Right cardiac atrium (tissue), 5 donors: ENCODE measurements at regions not wholly inside any gene's neighbourhood (a gene's known extent, or its start where the extent isn't known, plus 50 kb on each side); places are given as distances from the start of the nearest gene placed in this dataset.

Experiments
- ATAC-seq, 2 donors: fragments of 200-7000 bp; cut with Tn5 transposase; one replicate each; pipeline versions ENCODE4 v1.8.0 to v1.9.1; 2020; ENCODE audit warnings: moderate library complexity in 2 of 2, mild to moderate bottlenecking in 1 of 2
- DNase-seq, 3 donors: peaks; one replicate each; pipeline ENCODE4 v3.0.0-alpha.2; 2020
- H3K27ac ChIP-seq: one replicate; pipeline ENCODE4 v1.5.1; 2013; ENCODE audit warnings: mild to moderate bottlenecking, low read length, control low read depth, moderate library complexity
- H3K27me3 ChIP-seq: one replicate; pipeline ENCODE4 v1.6.1; 2013; ENCODE audit not compliant: control insufficient read depth, insufficient read depth
- H3K4me1 ChIP-seq: one replicate; pipeline ENCODE4 v1.6.1; 2013; ENCODE audit warnings: low read length; ENCODE audit not compliant: control insufficient read depth, insufficient read depth
- H3K4me3 ChIP-seq: one replicate; pipeline ENCODE4 v1.5.1; 2013; ENCODE audit warnings: low read length, control low read depth
- H3K9me3 ChIP-seq: one replicate; pipeline ENCODE4 v1.6.1; 2013; ENCODE audit warnings: low read length; ENCODE audit not compliant: control insufficient read depth
- WGBS: extraction: QIAGEN DNeasy Blood & Tissue Kit; methylation state at CpG from one replicate; pipeline ENCODE4 v1.1.7; 2013; 5-methylcytosine and 5-hydroxymethylcytosine counted together
- intact Hi-C, 4 donors: fragments of 100-400 bp; cut with DNase I; formaldehyde crosslinking; loops; one replicate each; pipeline versions ENCODE4 v1.11.0 to v1.14.0; 2022 to 2023
- donor health status: healthy with polysubstance abuse.
- donor health status: DM: no; HTN: yes; CAD: no.
- donor health status: DM: no; HTN: no; CAD: no.
- donor health status: DM: no; HTN: yes; CAD: no; lungs with severe emphysema.
- donor health status: DM: yes; HTN: yes; CAD: no.

GRCh38 chr21:22416555-22416954 is 1418.3 kb downstream of the NCAM2 start:
- Histone ChIP-seq H3K27ac (no peak overlapping the region), H3K9me3 (no peaks in the 10 kb centered on the region), H3K27me3 (no peaks in the 10 kb centered on the region), H3K4me1 (no peaks in the 10 kb centered on the region), H3K4me3 (no peak overlapping the region)
- intact Hi-C loops, result no loop called here
- WGBS, result 67% methylated on average over 1 of the region's 1 CpG
- DNase-seq (no peak), ATAC-seq (no peak)

DNA sequence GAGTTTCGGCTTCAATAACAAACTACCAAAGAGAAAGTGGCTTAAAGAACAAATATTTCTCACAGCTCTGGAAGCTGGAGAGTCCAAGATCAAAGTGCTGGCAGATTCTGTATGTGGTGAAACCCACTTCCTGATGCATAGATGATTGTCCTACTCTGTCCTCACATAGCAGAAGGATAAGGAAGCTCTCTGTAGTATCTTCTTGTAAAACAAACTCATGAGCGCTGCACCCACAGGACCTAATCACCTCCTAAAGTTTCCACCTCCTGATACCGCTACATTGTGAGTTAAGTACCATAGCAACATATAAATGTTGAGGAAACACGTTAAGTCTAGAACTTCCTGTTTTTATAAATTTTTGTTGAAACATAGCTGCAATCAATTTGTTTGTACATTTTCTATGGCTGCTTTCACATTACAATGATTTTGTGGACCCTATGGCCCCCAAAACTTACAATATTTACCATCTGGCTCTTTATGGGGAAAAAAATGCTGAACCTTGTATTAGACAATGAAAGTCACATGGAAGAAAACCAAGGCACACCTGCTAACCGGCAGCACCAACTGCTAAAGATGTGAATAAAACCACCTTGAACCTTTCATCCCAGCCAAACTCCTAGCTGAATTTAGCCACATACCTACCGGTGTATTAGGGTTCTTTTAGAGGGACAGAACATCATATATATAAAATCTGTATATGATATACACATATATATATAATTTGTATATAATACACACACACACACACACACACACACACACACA is 1423.4 kb downstream of the NCAM2 start:
- intact Hi-C loops, result no loop called here
- DNase-seq (no peak), ATAC-seq (no peak)
- 66% methylated on average over 6 of the region's 6 CpGs for WGBS
- Histone ChIP-seq H3K27ac (no peak overlapping the region), H3K4me3 (no peak overlapping the region), H3K27me3 (no peaks in the 10 kb centered on the region), H3K9me3 (no peaks in the 10 kb centered on the region), H3K4me1 (no peaks in the 10 kb centered on the region)

DNA sequence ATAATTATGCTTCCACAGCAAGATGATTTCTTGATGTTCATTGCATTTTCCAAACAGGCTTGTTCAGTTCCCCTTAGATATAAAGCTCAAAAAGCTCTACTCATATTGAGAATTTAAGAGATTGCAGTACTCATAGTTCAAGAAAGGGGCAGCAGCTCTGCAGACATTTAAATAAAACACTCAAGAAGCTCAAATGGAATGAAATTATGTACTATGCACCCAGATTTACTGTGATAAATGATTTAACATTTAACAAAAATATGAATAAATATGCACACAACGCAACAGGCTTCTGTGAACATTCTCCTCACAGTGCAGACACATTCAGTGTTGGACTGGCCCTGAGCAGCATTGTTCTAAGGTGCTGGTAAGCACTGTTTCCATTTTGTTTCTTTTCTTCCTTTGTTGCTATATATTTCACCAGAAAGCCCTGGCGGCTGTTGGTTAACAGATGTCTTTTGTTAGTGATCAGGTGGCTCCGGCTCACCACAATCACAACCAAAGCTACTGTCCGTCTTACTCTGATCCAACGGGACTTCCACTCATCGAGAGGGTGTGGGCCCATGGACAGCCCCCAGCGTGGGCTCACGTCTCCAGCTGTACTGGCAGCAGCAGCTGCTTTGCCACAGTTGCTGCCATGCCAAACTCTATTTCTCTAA is 1440.3 kb downstream of the NCAM2 start:
- intact Hi-C loops, result no loop called here
- 78% methylated on average over 8 of the region's 8 CpGs for WGBS
- Histone ChIP-seq H3K27ac (no peak overlapping the region), H3K9me3 (no peaks in the 10 kb centered on the region), H3K27me3 (no peaks in the 10 kb centered on the region), H3K4me3 (no peak overlapping the region), H3K4me1 (no peaks in the 10 kb centered on the region)
- DNase-seq, result no peak
- ATAC-seq, result no peak

DNA sequence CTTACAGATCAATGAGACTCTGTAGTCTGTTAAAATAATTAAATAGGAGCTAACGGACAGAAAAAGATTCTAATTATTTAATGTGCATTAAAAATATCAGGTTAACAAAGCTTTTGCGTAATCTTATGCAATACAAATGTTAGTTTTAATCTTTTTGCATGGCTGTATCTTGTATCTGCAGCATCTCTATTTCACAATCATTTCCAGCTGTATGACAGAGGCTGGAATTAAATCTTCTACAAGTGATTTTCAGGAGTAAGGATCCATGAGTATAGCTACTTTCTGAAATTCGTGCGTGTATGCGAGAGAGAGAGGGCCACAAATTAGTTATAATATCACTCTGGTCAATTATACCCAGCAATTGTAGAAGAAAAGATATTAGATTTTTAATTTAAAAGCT is 1446.8 kb downstream of the NCAM2 start:
- no peaks in the 10 kb centered on the region for H3K9me3 ChIP-seq
- no peak overlapping the region for H3K27ac ChIP-seq
- no peak overlapping the region for H3K4me3 ChIP-seq
- intact Hi-C loops, result no loop called here
- ATAC-seq (no peak), DNase-seq (no peak)
- H3K27me3 ChIP-seq, result no peaks in the 10 kb centered on the region
- WGBS, result 68% methylated on average over 5 of the region's 5 CpGs
- no peaks in the 10 kb centered on the region for H3K4me1 ChIP-seq

DNA sequence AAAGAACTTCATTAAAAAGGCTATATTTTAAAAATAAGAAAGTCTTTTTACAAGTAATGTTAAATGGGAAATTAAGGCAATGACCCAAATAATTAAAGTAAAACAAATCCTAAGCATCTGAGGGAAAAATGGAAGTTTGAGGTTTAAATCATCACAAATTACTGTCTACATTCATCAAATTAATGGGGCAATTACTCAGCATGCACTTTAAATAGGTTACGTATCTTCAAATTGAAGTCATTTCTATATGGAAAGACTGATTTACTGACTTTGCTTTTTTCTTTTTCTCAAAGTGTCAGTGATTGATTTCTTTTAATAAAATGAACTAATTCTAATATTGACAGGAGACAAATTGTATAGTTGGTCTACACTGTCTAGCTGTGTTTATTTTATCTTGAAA is 1452.3 kb downstream of the NCAM2 start:
- Histone ChIP-seq H3K27me3 (no peaks in the 10 kb centered on the region), H3K4me3 (no peak overlapping the region), H3K9me3 (no peaks in the 10 kb centered on the region), H3K27ac (no peak overlapping the region), H3K4me1 (no peaks in the 10 kb centered on the region)
- 91% methylated on average over 1 of the region's 1 CpG for WGBS
- no peak for DNase-seq
- intact Hi-C loops, result no loop called here
- ATAC-seq, result no peak

DNA sequence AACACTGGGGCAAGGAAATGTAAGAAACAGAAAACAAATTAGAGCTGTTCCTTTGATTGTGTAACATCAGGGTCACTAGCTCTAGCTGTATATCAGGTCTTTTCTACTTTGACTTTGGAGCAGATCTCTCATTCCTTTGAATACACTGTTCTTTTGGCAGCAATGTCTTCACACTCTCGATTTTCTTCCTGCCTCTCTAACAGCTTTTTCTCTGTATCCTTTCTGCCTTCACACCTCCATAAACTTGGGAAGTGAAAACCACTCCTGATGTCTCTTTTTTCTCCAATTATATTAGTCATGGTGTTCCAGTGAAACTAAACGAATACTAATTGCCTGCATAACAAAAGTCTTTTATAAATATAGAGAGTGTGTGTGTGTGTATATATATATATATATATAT is 1458.0 kb downstream of the NCAM2 start:
- intact Hi-C loops, result no loop called here
- no peak overlapping the region for H3K27ac ChIP-seq
- no peak overlapping the region for H3K4me3 ChIP-seq
- no peak for DNase-seq
- H3K27me3 ChIP-seq, result no peaks in the 10 kb centered on the region
- H3K9me3 ChIP-seq, result no peaks in the 10 kb centered on the region
- WGBS, result 41% methylated on average over 2 of the region's 2 CpGs
- no peaks in the 10 kb centered on the region for H3K4me1 ChIP-seq
- no peak for ATAC-seq

GRCh38 chr21:22468893-22469292 is 1470.7 kb downstream of the NCAM2 start:
- ATAC-seq, result no peak
- Histone ChIP-seq H3K27ac (no peak overlapping the region), H3K27me3 (no peaks in the 10 kb centered on the region), H3K4me3 (no peak overlapping the region), H3K9me3 (no peaks in the 10 kb centered on the region), H3K4me1 (no peaks in the 10 kb centered on the region)
- 92% methylated on average over 1 of the region's 1 CpG for WGBS
- DNase-seq, result no peak
- intact Hi-C loops, result no loop called here

GRCh38 chr21:22474403-22474802 is 1476.2 kb downstream of the NCAM2 start:
- ATAC-seq, result no peak
- no peaks in the 10 kb centered on the region for H3K9me3 ChIP-seq
- DNase-seq, result no peak
- H3K4me3 ChIP-seq, result no peak overlapping the region
- intact Hi-C loops, result no loop called here
- H3K27me3 ChIP-seq, result no peaks in the 10 kb centered on the region
- H3K4me1 ChIP-seq, result no peaks in the 10 kb centered on the region
- no peak overlapping the region for H3K27ac ChIP-seq
- WGBS, result 77% methylated on average over 1 of the region's 1 CpG

DNA sequence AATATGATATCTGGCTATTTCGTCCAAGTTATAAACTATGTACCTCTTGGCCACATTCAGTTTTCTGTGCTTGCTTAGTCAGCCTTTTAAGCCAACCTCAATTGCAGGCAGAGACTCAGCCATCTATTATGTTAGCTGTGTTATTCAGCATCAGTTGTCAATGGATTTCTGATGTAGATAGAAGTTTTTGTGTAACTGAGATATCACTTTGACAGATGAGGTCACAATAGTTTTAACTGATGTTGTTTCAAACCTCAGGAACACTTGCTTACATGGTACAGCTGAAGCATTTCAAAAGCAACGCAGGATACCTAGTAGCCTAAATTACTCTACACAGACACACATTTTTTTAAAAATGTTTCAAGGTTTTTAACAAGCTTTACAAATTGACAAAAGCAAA is 1478.0 kb downstream of the NCAM2 start:
- H3K4me3 ChIP-seq, result no peak overlapping the region
- no peak overlapping the region for H3K27ac ChIP-seq
- H3K27me3 ChIP-seq, result no peaks in the 10 kb centered on the region
- H3K9me3 ChIP-seq, result no peaks in the 10 kb centered on the region
- H3K4me1 ChIP-seq, result no peaks in the 10 kb centered on the region
- intact Hi-C loops, result no loop called here
- no peak for DNase-seq
- WGBS, result 72% methylated on average over 2 of the region's 2 CpGs
- no peak for ATAC-seq

DNA sequence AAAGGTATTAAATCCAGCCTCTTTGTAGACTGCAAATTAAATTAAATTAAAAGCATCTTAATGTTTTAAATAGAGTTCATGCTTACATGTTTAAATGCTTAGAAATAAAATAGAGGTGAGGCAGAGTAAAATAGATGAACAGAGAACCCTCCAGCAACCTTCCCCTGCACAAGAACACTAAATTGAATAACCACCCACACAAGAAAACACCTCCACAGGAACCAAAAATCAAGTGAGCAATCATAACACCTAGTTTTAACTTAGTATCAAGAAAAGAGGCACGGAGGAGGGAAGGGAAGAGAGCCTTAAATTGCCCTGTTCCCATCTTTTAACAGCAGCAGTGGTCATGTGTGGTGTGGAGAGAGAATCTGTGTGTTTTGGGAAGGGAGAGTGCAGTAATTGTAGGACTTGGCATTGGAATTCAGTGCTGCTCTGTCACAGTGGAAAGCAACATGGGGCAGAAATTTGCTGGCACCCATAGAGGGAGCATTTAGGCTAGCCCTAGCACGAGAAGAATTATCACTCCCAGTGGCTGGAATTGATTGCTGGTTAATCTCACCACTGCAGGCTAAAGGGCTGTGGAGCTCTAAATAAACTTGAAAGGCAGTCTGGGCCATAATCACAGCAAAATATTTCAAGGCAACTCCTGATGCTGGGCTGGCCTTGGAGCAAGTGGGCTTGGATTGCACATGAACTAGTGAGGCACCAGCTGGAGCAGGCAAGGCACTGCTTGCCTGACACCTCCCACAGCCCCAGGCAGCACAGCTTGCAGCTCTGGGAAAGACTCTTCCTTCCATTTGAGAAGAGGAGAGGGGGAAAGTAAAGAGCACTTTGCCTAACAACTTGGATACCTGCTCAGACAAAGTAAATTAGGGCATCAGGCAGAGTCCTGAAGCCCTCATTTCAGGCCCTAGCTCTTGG is 1478.8 kb downstream of the NCAM2 start:
- no peak for ATAC-seq
- H3K4me3 ChIP-seq, result no peak overlapping the region
- H3K4me1 ChIP-seq, result no peaks in the 10 kb centered on the region
- no peaks in the 10 kb centered on the region for H3K9me3 ChIP-seq
- intact Hi-C loops, result no loop called here
- no peaks in the 10 kb centered on the region for H3K27me3 ChIP-seq
- H3K27ac ChIP-seq, result no peak overlapping the region
- 38% methylated on average over 2 of the region's 2 CpGs for WGBS
- DNase-seq, result no peak

- no peak for DNase-seq
- WGBS, result 69% methylated on average over 1 of the region's 1 CpG
- ATAC-seq, result no peak
Measured at GRCh38 chr21:22490049-22490448, 1491.8 kb downstream of the NCAM2 start.

More at GRCh38 chr21:22490049-22490448, 1491.8 kb downstream of the NCAM2 start:
- no peaks in the 10 kb centered on the region for H3K9me3 ChIP-seq
- H3K4me3 ChIP-seq, result no peak overlapping the region
- H3K4me1 ChIP-seq, result no peaks in the 10 kb centered on the region
- intact Hi-C loops, result no loop called here
- H3K27ac ChIP-seq, result no peak overlapping the region
- H3K27me3 ChIP-seq, result no peaks in the 10 kb centered on the region
